Cardiac septum (tissue), 1 donor: ENCODE measurements at regions not wholly inside any gene's neighbourhood (a gene's known extent, or its start where the extent isn't known, plus 50 kb on each side); places are given as distances from the start of the nearest gene placed in this dataset.

Experiments
- DNase-seq: peaks from one replicate; pipeline ENCODE4 v3.0.0-alpha.2; 2020; ENCODE audit warnings: low spot score
- intact Hi-C: fragments of 100-400 bp; cut with DNase I; formaldehyde crosslinking; loops from one replicate; pipeline ENCODE4 v1.14.0; 2022
- donor health status: DM: no; HTN: no; CAD: no.

DNA sequence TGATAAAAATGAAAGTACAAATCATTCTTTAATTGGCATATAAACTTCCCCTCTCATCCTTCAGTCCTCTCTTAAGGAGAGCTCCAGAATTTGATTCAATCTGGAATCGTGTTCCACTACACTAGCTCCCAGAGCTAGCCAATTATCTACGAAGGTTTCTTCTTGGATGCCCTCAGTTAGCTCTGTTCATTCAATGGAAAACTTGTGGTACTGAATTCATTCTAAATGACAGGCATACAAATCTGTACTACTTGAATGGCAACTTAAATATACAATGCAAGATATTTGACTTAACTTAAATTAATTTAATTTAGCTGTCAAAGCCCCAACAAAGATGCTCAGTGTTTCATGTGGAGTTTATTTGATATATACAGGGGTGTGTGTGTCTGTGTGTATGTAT is 1474.2 kb upstream of the CELF4 start:
- intact Hi-C loops, result no loop called here

GRCh38 chr18:39037925-39038324 is 1472.3 kb upstream of the CELF4 start:
- intact Hi-C loops, result no loop called here
- DNase-seq, result no peak

More for the DNA sequence above, 1474.2 kb upstream of the CELF4 start:
- DNase-seq, result no peak

GRCh38 chr18:39033312-39033711 is 1467.7 kb upstream of the CELF4 start:
- no peak for DNase-seq
- intact Hi-C loops, result no loop called here

- intact Hi-C loops, result no loop called here
- no peak for DNase-seq
Observed at GRCh38 chr18:39031647-39032046, 1466.0 kb upstream of the CELF4 start.

GRCh38 chr18:39030124-39030655 is 1464.6 kb upstream of the CELF4 start:
- intact Hi-C loops, result no loop called here

DNA sequence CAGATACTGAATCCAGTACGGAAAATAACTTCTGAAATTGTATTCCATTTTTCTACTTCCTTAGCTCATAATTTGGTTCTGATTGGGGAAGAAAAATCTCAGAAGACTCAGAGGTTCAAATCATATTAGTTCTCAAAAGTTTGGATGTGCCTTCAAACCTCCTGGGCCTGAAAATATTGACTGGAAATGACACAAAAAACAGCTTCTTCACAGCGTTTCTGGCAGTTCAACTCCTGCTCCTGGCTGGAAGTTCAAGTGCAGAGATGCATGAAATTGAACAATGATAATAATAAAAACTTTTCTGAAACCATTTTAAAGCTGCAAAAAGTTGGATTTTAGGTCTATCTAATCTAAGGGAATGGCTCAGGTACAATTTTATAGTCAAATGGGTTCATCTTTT is 1459.9 kb upstream of the CELF4 start:
- intact Hi-C loops, result no loop called here
- DNase-seq, result no peak

More at GRCh38 chr18:39030124-39030655, 1464.6 kb upstream of the CELF4 start:
- DNase-seq, result no peak

- intact Hi-C loops, result no loop called here
- DNase-seq, result no peak
Observed at GRCh38 chr18:39019989-39020388, 1454.4 kb upstream of the CELF4 start.

- DNase-seq, result no peak
- intact Hi-C loops, result no loop called here
Observed at GRCh38 chr18:39007031-39007902, 1441.7 kb upstream of the CELF4 start.

DNA sequence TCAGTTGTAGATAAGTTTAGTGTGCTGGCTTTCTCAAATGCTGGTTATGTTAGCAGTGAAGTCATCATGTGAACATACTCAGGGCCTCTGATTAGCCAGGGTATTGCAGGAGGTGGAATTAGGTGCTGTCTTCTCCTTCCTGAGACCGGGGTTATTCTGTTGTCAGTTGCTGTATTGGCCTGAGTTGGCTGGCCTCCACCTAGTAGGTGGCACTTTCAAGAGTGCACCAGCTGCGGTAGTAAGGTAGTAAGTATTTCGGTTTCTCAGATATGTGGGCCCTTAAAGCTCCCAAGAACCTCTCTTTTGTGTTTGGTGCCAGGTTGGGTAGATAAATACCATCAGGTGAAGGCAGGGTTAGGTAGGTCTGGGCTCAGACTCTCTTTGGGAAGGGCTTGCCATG is 1430.5 kb upstream of the CELF4 start:
- intact Hi-C loops, result no loop called here
- no peak for DNase-seq

- intact Hi-C loops, result no loop called here
- no peak for DNase-seq
Observed at GRCh38 chr18:38993342-38993741, 1427.7 kb upstream of the CELF4 start.

GRCh38 chr18:38984968-38985367 is 1419.4 kb upstream of the CELF4 start:
- intact Hi-C loops, result no loop called here

GRCh38 chr18:38982072-38982471 is 1416.5 kb upstream of the CELF4 start:
- intact Hi-C loops, result no loop called here
- DNase-seq, result no peak

More at GRCh38 chr18:38984968-38985367, 1419.4 kb upstream of the CELF4 start:
- no peak for DNase-seq

DNA sequence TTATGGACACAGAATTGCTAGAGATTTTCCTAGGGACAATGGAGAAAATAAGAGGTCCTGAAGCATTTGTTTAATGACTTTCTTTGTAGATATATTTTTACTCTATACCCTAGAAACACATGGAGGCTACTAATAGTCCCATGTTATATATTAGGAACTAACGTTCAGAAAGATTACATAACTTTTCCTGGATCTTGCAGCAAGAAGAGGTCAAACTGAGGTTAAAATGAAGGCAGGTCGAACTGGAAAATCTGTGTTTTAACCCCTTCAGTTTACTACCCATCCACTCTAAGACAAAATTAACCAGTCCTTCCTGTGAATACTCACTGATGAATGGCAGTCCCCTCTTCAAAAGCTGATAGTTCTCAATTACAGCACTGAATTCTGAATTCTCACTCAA is 1415.8 kb upstream of the CELF4 start:
- intact Hi-C loops, result no loop called here

GRCh38 chr18:38980420-38980819 is 1414.8 kb upstream of the CELF4 start:
- intact Hi-C loops, result no loop called here
- DNase-seq, result no peak

More for the DNA sequence above, 1415.8 kb upstream of the CELF4 start:
- DNase-seq, result no peak

DNA sequence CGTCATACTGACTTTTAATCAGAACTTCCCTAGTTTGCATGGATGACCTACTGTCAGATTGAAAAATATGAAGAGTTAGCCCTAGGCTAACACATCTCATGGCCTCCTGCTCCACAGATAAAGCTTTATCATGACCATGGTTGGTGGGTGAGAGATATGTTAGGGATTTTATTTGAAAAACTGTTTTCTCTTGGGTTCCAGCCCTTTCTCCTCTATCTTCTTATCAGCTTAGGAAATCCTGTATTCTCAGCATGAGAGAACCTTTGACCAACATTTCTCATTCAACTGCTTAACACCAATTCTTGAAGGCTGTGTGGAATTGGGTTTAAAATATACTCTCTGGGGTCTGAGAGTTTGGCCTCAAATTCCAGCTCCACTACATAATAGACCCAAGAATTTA is 1407.0 kb upstream of the CELF4 start:
- intact Hi-C loops, result no loop called here
- no peak for DNase-seq

DNA sequence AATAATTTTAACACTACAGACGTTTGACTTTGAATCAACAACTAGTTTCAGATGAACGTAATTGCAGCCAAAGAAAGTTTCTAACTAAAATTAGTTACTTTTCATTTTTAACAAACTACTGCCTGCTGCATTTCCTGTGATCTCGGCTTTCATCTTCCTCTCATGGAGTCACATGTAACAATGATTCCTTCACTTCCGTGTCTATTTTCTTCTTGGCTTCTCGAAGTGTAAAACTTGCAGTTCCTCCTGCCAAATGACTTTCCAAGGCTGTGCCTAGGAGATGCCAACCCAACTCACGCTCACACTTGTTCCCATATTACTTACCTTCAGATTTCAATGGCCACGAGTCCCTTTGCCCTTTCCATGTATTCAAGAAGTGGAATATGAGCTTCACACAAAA is 1406.3 kb upstream of the CELF4 start:
- intact Hi-C loops, result no loop called here
- DNase-seq, result no peak

DNA sequence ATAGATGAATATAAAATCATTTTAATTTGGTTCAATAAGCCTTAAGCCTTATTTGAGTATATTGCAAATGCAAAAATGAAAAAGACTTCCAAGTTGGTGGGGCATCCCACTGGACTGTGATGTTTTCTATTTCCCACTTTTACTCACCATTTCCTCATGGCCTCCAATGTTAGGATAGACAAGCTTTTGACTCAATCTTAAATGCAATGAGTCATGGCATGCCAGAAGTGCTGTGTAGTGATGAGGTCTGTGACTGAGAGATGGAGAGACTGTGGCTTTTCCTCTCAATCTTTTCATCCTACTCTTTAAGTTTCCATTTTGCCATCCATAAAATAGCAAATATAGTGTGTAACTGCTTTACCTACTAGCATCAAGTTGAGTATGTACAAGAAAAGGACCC is 1401.2 kb upstream of the CELF4 start:
- intact Hi-C loops, result no loop called here
- no peak for DNase-seq

DNA sequence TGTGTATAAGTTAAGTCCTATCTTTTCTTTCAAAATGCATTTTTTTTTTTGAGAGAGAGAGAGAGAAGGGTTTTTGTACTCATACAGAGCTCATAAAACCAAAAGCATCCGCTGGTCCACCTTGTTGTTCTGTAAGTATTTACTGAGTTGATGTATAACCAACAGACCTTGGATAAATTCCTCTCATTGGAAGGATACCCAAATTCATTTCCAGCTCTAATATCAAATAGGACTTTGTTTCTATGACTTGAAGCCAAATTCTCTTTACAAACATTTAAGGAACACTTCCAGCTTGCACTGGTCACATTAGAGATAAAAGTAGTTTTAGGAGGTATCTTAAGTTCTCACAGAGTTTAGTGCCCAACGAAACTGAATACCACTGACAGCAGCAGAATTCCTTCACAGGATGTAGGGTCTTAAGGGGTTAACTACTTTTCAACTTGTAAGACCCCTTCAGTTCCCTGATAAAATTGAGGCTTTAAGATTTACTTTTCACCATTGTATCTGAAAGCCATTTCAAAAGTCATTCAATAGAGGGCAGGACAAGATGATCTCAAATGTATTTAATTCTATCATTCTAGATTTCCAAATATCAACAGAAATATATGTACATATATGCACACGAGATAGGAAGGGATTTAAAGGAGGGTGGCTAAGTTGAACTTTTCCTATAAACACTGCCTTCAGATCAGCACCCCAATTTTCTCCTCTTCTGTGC is 1398.5 kb upstream of the CELF4 start:
- intact Hi-C loops, result no loop called here
- no peak for DNase-seq

DNA sequence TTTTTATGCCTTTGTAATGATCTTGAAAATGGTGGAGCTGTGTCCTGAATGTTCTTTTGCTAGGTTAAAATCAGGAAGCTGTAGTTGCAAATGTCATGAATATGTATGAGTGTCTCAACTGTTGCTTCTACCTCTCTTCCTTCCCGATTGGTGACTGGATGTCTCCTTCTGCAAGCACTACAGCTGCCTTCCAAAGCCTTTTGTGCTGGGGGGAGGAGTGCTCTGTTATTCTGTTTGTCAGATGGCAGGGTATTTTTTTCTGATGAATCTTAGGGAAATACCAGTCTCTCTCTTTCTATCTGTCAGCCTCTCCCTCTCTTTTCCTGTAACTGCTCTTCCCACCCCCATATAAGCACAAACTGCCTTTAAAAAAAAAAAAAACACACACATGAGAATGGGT is 1396.3 kb upstream of the CELF4 start:
- intact Hi-C loops, result no loop called here
- no peak for DNase-seq

- no peak for DNase-seq
- intact Hi-C loops, result no loop called here
Observed at GRCh38 chr18:38957736-38958135, 1392.1 kb upstream of the CELF4 start.

DNA sequence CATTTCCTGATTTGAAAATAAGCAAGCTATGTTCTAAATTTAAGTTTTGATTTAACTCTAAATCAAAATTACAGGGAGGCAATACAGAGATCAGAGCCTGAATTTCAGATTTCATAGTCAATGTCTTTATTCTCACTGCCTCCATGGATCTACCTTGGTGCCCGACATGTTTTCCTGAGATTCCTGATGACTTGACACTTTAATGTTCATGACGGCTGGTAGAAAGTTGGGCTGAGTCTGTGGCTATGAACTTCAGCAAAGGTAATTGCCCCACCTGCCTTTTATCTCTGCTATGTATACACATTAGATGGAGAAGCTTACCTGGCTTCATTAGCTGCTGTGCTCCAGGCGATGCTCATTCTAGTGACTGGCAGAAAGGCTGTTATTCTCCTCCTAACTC is 1390.5 kb upstream of the CELF4 start:
- DNase-seq, result no peak
- intact Hi-C loops, result no loop called here
